NCI-H69 (cell line): ENCODE measurements at regions not wholly inside any gene's neighbourhood (a gene's known extent, or its start where the extent isn't known, plus 50 kb on each side); places are given as distances from the start of the nearest gene placed in this dataset.

ENCODE experiments used
- DNase-seq: peaks from one replicate; lab custom pipeline; 2025; lab: John Stamatoyannopoulos, UW

DNA sequence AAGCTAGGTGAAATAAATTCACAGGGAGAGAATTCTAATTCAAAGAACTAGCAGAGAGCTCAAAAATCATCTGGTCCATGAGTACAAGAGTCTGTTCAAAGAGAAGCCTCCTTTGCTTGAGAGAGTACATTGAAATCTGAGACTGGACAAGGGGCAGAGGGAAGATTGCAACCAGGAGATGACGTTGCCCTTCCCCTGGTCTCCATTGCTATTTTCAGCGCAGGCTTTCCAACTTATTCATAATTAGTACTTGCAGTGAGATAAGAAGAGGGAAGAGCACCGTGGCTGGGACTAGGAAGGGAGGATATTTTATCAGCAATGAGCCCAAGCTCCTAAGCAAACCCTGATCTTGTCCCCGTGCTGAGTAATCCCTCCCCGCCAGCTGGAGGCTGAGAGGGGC is 251.8 kb upstream of the RORA start:
- DNase-seq: no peak

DNA sequence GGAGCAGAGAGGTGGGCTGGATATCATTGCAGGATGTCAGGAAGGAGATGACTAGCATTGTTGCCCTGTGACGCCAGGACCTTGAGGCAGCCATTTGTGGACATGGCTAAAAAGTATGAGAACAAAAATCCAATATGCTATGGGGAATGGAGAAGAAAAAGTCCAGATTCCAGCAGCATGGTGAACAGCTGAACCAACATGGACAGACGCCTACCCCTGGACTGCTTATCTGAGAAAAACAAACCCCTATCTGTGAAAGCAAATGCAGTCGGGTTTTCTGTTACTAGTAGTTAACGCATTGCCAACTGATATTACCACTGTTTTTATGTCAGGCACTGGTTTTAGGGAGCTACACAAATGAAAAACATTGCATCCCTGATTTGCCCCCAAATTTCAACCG is 251.2 kb upstream of the RORA start:
- DNase-seq: no peak

GRCh38 chr15:61479613-61480012 is 250.5 kb upstream of the RORA start:
- DNase-seq: no peak

DNA sequence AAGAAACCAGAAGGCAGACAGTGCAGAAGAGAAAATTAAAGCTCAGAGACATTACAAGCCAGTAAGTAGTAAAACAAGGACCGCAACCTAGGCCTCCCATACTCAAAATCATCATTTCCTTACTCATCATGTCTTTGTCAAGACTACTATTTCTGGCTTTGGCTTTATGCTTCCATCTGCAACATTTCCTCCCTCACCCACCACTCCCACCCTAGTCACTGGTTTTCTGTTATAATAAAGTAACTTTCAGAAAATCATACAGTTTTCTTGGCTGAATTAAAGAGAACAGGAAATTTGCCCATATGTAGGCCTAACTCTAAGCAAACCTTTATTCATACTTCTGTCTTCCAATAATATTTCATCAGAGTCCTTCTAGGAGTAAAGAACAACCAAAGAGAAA is 247.6 kb upstream of the RORA start:
- no peak for DNase-seq

GRCh38 chr15:61474796-61475195 is 245.7 kb upstream of the RORA start:
- DNase-seq: no peak

GRCh38 chr15:61467823-61468222 is 238.7 kb upstream of the RORA start:
- no peak for DNase-seq

DNA sequence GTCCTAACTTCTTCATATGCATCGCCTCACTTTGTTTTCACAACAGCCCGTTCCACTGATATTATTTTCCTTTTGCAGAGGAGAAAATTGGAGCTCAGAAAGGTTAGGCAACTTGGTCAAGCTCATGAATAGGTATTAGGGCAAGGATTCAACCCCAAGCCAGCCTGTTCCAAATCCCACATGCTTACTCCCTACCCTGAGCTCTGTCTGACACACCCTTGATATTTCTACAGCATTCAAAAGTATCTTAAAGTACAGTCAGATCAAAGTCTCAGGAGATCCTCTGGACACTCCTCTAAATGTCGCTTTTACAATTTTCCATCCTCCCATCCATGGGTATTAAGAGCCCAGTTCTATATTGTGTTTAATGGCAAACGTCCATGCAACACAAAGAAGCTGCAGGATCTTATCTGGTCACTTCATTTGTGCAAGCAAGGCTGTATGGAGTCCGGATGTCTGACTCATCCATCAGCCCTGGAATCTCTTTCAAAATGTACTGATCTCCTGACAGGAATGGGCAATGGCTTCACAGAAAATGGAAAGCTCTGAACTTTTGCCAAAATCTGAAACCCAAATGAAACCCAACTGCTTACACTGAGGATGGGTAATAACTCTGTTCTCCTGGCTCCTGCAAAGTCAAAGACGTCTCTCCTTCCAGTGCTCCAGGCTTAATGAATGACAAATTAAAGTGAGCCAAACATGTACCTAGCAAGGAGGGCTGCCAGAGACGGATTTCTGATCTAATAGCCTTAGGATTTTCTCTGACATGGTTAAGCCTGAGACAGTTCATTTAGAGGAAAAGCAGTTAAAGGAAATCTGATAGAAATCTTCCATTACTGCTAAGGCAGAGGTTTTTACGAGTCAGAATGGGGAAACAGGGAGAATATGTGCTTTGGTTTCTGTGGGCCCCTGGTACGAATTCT is 230.9 kb upstream of the RORA start:
- no peak for DNase-seq

DNA sequence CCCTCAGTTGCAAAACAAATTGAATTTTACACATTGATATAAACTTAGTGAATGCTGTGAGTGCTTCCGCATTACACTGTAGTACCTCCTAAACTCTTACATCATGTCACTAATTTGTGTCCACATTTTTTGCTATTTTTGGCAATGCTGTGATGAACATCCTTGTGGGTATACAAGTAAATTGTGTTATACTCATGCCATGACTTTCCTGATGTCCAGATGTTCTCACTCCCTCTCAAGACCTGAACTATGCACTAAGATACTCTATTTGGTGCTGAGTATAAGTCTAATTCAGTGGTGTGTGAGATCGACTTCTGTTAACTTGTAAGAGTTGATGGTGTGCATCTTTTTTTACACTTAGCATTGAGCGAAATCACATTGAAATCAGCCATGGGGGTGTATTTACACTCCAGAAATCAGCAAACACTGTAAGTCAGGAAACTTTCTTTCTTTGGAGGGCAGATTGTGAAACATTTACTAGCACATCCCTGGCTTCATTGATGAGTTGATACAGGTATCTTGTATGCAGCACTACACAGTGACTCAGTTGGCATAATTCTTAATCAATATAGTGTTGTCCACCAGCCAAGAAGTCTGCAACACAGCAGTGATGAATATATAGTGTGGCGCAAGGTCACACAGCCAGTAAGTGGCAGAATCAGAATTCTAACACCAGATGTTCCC is 228.1 kb upstream of the RORA start:
- no peak for DNase-seq

- no peak for DNase-seq
Observed at GRCh38 chr15:61449186-61449702, 220.1 kb upstream of the RORA start.

DNA sequence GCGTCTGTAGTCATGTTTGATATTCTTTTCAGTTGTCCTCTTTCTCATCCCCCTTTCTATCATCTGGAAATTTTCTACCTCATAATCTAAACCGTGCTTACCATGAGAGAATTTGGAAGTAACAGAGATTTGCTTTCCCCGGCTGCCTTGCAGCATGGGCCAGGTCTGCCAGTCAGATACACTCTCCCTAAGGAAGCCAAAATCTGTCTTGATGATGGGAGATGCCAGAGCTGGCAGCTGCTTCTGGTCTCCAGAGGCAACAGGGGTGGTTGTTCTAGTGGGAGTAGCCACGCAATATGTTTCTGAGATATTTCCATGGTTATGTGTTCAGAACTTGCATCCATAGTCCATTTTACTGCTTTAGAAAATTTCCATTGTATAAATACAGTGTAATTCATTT is 218.9 kb upstream of the RORA start:
- no peak for DNase-seq

GRCh38 chr15:61444585-61444984 is 215.5 kb upstream of the RORA start:
- no peak for DNase-seq

DNA sequence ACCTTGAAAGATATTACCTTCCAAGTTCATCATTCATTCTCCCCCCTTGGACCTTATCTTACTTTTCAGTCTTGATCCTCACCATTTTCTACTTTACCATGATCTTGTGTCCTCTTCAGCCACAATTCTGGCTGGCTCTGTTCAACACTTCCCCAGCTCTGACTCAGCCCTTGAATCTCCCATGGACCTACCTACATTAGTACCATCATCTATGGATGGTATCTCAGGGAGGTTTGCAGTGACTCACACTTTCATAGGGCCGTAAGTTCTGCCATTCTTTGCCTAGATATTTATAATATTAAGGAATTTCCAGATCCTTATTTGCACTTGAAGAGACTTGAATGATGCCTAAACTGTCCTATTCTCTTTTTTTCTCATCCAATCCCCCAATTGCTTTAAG is 213.7 kb upstream of the RORA start:
- DNase-seq: no peak

GRCh38 chr15:61441891-61442290 is 212.8 kb upstream of the RORA start:
- DNase-seq: no peak

GRCh38 chr15:61426466-61426865 is 197.4 kb upstream of the RORA start:
- DNase-seq: no peak

GRCh38 chr15:61425934-61426333 is 196.8 kb upstream of the RORA start:
- no peak for DNase-seq

DNA sequence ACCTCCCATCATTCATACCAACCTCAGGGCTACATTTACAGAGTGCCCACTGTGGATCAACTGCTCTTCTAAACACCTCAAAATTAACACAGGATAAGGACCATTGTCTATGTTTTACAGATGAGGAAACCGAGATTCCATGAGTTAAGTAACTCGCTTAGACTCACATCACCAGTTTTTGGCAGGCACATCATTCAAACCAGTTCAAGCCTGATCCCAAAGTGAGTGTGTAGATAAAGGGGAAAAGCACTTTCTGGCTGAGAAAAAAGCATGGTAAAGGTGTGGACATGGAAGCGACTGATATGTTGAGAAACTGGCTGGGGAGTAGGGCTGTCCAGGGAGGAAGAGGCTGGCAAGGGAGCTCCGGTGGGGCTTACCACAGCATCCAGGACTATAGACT is 193.7 kb upstream of the RORA start:
- DNase-seq: no peak

DNA sequence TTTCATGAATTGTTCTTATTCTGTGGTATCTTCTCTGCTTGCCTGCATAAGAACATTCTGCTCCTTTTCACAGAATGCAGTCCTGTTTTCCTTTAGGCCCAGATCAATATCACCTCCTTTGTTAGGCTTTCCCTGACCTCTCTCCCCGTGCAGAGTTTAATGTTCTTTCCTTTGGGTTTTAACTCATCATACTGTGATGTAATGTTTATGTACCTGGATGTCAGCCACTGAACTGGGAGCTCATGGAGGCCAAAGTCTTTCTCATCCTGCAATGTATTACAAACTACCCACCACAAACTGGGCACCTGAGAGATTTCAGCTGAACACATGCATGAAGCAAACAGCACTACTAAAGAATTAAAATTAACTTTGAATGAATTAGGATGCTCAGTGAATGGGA is 192.8 kb upstream of the RORA start:
- no peak for DNase-seq

GRCh38 chr15:61421470-61421869 is 192.4 kb upstream of the RORA start:
- no peak for DNase-seq

- DNase-seq: no peak
Observed at GRCh38 chr15:61420546-61420945, 191.4 kb upstream of the RORA start.

DNA sequence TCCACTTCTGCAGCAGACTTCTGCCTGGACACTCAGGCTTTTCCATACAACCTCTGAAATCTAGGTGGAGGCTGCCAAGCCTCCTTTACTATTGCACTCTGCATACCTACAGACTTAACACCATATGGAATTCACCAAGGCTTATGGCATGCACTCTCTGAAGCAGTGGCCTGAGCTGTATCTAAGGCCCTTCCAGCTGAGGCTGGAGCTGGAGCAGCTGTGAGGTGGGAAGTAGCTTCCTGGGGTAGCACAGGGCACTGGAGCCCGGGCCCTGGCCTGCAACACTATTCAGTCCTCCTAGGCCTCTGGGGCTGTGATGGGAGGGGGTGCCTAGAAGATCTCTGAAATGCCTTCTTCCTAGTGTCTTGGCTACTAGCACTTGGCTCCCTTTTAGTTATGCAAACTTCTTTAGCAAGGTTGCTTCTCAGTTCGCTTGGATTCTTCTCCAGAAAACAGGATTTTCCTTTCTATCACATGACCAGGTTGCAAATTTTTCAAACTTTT is 186.6 kb upstream of the RORA start:
- DNase-seq: no peak

DNA sequence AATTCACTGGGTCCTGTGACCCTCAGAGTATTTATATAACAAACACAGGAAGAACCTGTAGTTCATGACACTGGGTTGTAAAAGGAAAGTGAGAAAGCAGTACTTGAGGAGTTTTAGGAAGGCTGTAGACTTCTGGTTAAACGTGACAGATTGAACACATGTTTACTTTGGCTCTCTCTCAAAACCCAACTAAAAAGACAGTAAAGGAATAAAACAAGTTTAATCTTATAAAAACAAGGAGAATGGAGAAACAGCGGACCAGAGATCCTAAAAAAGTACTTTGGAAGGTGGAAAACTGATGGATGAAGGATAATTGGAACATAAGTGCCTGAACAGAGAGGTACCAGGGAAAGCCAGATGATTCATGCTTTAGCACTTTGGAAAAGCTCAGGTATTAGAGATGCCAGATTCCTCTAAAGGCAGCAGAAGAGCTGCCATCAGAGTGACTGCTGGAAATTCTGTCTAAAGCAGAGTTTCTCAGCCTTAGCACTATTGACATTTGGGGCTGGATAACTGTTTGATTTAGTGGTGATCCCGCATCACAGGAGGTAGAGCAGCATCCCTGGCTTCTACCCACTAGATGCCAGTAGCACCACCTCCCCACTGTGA is 182.9 kb upstream of the RORA start:
- no peak for DNase-seq

DNA sequence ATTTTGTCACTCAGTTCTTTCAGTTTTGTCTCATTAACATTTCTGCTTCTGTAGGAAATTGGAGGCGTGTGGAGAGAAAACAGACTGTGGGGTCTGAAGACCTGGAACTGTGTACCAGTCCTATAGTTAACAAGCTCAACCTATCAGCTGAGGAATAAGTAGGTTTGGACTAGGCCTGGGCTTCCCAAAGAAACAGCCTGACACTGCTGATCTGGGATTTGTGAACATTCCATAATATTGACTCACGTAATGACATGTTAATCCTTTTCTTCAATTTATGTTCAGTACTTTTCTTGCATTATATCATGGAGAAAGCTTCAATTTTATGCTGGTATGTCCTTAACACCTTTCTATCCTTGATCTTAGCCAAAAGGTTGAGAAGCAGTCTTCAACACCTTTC is 181.6 kb upstream of the RORA start:
- no peak for DNase-seq

- no peak for DNase-seq
Observed at GRCh38 chr15:61404567-61404966, 175.5 kb upstream of the RORA start.
